ENCODE measurements at regions not wholly inside any gene's neighbourhood (a gene's known extent, or its start where the extent isn't known, plus 50 kb on each side); places are given as distances from the start of the nearest gene placed in this dataset.

DNA sequence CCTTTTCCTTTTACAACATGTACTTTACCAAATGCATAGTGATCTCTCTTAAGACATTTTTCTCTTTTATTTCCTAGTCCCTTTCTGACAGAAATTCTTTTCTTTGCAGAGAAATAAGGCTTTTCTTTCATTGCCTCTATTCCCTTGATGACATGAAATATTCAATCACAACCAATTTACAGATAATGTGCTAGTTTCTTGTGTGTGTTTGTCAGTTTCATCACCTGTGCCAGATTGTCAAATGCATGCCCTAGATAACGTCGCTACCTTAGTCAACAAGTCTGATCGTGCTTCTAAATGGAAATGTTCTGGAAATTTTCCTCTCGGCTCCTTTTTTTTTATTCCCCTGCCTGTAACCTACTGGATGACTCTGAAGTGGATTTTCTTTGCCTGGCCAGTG, 478.1 kb downstream of the KLF5 start:
- H3K9me2 ChIP-seq (replicated peaks; ENCODE audit: low read length) = no peaks in the 10 kb centered on the region
- POLR2A ChIA-PET (ENCODE audit: unreplicated experiment) = no interaction called here
- H3K4me3 ChIP-seq (ENCODE audit: low read length) = no peak overlapping the region
- no peaks in the 10 kb centered on the region for H3K79me2 ChIP-seq (ENCODE audit: low read length)
- H2AFZ ChIP-seq (ENCODE audit: low read length) = no peak overlapping the region
- H3K27me3 ChIP-seq (ENCODE audit: low read length) = no peaks in the 10 kb centered on the region
- no peaks in the 10 kb centered on the region for H3K4me1 ChIP-seq (ENCODE audit: insufficient read depth, low read length)
- H3K27ac ChIP-seq (ENCODE audit: low read length) = no peak overlapping the region
- no peaks in the 10 kb centered on the region for H3F3A ChIP-seq (ENCODE audit: low read length, unreplicated experiment)
- H3K9ac ChIP-seq (ENCODE audit: low read length) = no peak overlapping the region
- CTCF ChIA-PET = no interaction called here
- H3K36me3 ChIP-seq (ENCODE audit: low read depth, low read length) = no peaks in the 10 kb centered on the region
- BruUV-seq (replicated peaks) = no TSS peak
- DNase-seq = no peak
- H3K4me2 ChIP-seq (ENCODE audit: low read length) = no peak overlapping the region
- no peak for ATAC-seq
- no peaks in the 10 kb centered on the region for H3K9me3 ChIP-seq (ENCODE audit: low read length)
- no peaks in the 10 kb centered on the region for H4K20me1 ChIP-seq (ENCODE audit: low read length)
- intact Hi-C loops (cut with micrococcal nuclease) = no loop called here
- TF ChIP-seq, protein P1, sequence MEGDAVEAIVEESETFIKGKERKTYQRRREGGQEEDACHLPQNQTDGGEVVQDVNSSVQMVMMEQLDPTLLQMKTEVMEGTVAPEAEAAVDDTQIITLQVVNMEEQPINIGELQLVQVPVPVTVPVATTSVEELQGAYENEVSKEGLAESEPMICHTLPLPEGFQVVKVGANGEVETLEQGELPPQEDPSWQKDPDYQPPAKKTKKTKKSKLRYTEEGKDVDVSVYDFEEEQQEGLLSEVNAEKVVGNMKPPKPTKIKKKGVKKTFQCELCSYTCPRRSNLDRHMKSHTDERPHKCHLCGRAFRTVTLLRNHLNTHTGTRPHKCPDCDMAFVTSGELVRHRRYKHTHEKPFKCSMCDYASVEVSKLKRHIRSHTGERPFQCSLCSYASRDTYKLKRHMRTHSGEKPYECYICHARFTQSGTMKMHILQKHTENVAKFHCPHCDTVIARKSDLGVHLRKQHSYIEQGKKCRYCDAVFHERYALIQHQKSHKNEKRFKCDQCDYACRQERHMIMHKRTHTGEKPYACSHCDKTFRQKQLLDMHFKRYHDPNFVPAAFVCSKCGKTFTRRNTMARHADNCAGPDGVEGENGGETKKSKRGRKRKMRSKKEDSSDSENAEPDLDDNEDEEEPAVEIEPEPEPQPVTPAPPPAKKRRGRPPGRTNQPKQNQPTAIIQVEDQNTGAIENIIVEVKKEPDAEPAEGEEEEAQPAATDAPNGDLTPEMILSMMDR (conservative IDR thresholded peaks at IDR 0.05; ENCODE audit: low read depth, low read length) = no peak
- TF ChIP-seq EZH2 (IDR thresholded peaks at IDR 0.05; ENCODE audit: low read length, unreplicated experiment) = no peak
- no peak for TF ChIP-seq EZH2phosphoT487 (IDR thresholded peaks at IDR 0.05; ENCODE audit: borderline replicate concordance, low read length)

DNA sequence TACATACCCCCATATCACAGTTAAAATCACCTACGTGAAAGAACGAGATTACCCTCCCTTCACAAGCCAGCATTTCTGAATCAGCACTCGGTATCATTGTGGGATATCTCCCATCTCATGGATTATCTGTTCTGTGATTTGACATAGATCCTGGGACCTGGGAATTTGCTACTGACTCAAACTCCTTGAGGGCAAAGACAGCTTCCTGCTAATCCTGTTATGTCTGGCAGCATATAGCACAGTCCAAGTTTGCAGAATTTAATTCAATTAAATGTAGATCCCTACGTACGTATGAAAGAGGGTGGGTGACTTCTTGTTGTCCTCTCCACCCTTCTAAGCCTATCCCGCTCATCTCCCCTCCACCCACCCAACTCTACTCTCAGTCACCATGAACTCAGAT, 476.5 kb downstream of the KLF5 start:
- Histone ChIP-seq H3K4me2 (ENCODE audit: low read length) (no peak overlapping the region), H3K9ac (ENCODE audit: low read length) (no peak overlapping the region), H3K9me3 (ENCODE audit: low read length) (no peaks in the 10 kb centered on the region), H2AFZ (ENCODE audit: low read length) (no peak overlapping the region), H4K20me1 (ENCODE audit: low read length) (no peaks in the 10 kb centered on the region), H3F3A (ENCODE audit: low read length, unreplicated experiment) (no peaks in the 10 kb centered on the region), H3K4me3 (ENCODE audit: low read length) (no peak overlapping the region), H3K36me3 (ENCODE audit: low read depth, low read length) (no peaks in the 10 kb centered on the region), H3K27ac (ENCODE audit: low read length) (no peak overlapping the region), H3K79me2 (ENCODE audit: low read length) (no peaks in the 10 kb centered on the region), H3K9me2 (replicated peaks; ENCODE audit: low read length) (no peaks in the 10 kb centered on the region), H3K27me3 (ENCODE audit: low read length) (no peaks in the 10 kb centered on the region), H3K4me1 (ENCODE audit: insufficient read depth, low read length) (no peaks in the 10 kb centered on the region)
- BruUV-seq (replicated peaks) = no TSS peak
- ChIA-PET CTCF (no interaction called here), POLR2A (ENCODE audit: unreplicated experiment) (no interaction called here)
- TF ChIP-seq EZH2phosphoT487 (IDR thresholded peaks at IDR 0.05; ENCODE audit: borderline replicate concordance, low read length) (no peak), EZH2 (IDR thresholded peaks at IDR 0.05; ENCODE audit: low read length, unreplicated experiment) (no peak)
- TF ChIP-seq, protein P1 (conservative IDR thresholded peaks at IDR 0.05; ENCODE audit: low read depth, low read length) = no peak
- intact Hi-C loops (cut with micrococcal nuclease) = no loop called here
- ATAC-seq (no peak), DNase-seq (peak; percentile 8)

DNA sequence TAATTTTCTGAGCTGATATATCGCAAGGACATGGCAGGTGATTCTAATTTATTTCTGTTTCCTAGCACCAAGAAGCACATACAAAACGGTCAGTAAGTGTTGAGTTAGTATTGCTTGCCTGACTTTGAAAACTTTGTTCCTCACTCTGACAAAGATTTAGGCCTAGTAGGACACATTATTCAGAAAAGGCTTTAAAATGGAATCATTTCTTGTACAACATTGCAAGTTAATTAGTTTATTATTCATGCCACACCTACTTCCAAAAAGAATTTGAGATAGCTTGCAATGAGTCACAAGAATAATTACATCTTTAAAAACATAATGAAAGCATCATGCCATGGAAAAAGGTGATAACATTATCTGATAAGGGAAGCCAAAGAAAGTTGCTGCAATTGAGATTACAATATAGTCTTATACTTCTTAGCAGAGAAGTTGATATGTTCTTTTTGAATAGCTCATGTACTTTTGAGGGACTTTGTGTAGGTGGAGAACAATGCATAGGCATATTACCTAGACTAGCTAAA, 474.2 kb downstream of the KLF5 start:
- CTCF ChIA-PET = no interaction called here
- TF ChIP-seq EZH2phosphoT487 (IDR thresholded peaks at IDR 0.05; ENCODE audit: borderline replicate concordance, low read length) (no peak), EZH2 (IDR thresholded peaks at IDR 0.05; ENCODE audit: low read length, unreplicated experiment) (no peak)
- TF ChIP-seq, protein P1 (conservative IDR thresholded peaks at IDR 0.05; ENCODE audit: low read depth, low read length) = no peak
- Histone ChIP-seq H3K27me3 (ENCODE audit: low read length) (no peaks in the 10 kb centered on the region), H3K79me2 (ENCODE audit: low read length) (no peaks in the 10 kb centered on the region), H3K4me1 (ENCODE audit: insufficient read depth, low read length) (no peaks in the 10 kb centered on the region), H3K9me2 (replicated peaks; ENCODE audit: low read length) (no peaks in the 10 kb centered on the region), H3K36me3 (ENCODE audit: low read depth, low read length) (no peaks in the 10 kb centered on the region), H4K20me1 (ENCODE audit: low read length) (no peaks in the 10 kb centered on the region), H3K4me3 (ENCODE audit: low read length) (no peak overlapping the region), H3K9me3 (ENCODE audit: low read length) (no peaks in the 10 kb centered on the region), H3K27ac (ENCODE audit: low read length) (no peak overlapping the region), H3K9ac (ENCODE audit: low read length) (no peak overlapping the region), H3F3A (ENCODE audit: low read length, unreplicated experiment) (no peaks in the 10 kb centered on the region), H2AFZ (ENCODE audit: low read length) (no peak overlapping the region), H3K4me2 (ENCODE audit: low read length) (no peak overlapping the region)
- DNase-seq = no peak
- POLR2A ChIA-PET (ENCODE audit: unreplicated experiment) = no interaction called here
- no peak for ATAC-seq
- no TSS peak for BruUV-seq (replicated peaks)
- intact Hi-C loops (cut with micrococcal nuclease) = no loop called here

Measured in PC-3 (cell line).